GM21447 (cell line): ENCODE measurements at regions not wholly inside any gene's neighbourhood (a gene's known extent, or its start where the extent isn't known, plus 50 kb on each side); places are given as distances from the start of the nearest gene placed in this dataset.
A peak's percentile ranks its signal among the peaks of the same experiment; 100 is the strongest.
"Not testable (repeated sequence)": the region's sequence is repeated elsewhere in the genome, so short reads cannot be mapped to it uniquely, and the experiment has no call there.

Source experiments
- ATAC-seq: cut with Tn5 transposase; IDR thresholded peaks from one replicate; pipeline ENCODE4 v1.9.1; 2021; ENCODE audit not compliant: unreplicated experiment

DNA sequence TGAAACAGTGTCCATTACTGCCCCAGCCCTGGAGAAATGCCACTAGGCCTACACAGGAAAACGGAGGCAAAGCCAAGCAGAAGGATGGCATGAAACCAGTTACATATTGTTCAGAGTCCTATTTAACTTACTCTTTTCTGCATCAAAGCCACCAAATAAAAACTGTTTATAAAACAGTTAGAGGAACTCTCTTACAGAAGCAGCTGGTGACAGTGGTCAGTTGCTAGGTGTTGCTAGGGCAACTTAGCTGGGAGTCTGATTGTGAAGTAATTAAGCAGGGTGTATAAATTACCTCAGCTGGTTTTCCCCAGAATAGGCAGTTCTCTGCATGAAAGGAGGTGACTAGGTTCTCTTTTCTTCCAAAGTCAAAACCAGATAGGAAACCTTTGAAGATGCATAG, 115.6 kb upstream of the ZBED5 start:
- ATAC-seq: no peak

GRCh38 chr11:10970926-10971325, 113.1 kb upstream of the ZBED5 start:
- ATAC-seq: no peak

- ATAC-seq: no peak
Observed at GRCh38 chr11:10969387-10969786, 111.5 kb upstream of the ZBED5 start.

- ATAC-seq: not testable (repeated sequence)
Observed at GRCh38 chr11:10956884-10957283, 99.0 kb upstream of the ZBED5 start.

DNA sequence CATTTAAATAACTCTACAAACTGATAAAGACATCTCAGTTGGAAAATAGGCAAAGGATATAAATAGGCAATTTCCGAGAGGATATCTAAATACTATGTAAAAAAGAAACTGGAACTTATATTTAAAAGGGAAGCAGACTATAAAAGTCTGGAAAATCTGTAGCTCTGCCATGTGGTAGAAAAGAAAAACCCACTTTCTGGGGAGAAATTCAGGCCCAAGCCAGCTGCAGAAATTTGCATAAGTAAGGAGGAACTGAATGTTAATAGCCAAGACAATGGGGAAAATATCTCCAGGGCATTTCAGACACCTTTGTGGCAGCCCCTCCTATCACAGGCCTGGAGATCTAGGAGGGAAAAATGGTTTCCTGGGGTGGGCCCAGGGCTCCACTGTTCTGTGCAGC, 97.8 kb upstream of the ZBED5 start:
- no peak for ATAC-seq

- ATAC-seq: no peak
Observed at GRCh38 chr11:10954184-10954583, 96.3 kb upstream of the ZBED5 start.

- ATAC-seq: no peak
Observed at GRCh38 chr11:10952872-10953271, 95.0 kb upstream of the ZBED5 start.

DNA sequence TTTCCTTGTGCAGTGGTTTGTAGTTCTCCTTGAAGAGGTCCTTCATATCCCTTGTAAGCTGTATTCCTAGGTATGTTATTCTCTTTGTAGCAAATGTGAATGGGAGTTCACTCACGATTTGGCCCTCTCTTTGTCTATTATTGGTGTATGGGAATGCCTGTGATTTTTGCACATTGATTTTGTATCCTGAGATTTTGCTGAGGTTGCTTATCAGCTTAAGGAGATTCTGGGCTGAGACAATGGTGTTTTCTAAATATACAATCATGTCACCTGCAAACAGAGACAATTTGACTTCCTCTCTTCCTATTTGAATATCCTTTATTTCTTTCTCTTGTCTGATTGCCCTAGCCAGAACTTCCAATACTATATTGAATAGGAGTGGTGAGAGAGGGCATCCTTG, 90.1 kb upstream of the ZBED5 start:
- not testable (repeated sequence) for ATAC-seq

GRCh38 chr11:10946072-10946471, 88.2 kb upstream of the ZBED5 start:
- no peak for ATAC-seq

GRCh38 chr11:10945196-10945595, 87.3 kb upstream of the ZBED5 start:
- no peak for ATAC-seq

GRCh38 chr11:10943968-10944367, 86.1 kb upstream of the ZBED5 start:
- no peak for ATAC-seq

GRCh38 chr11:10942620-10943019, 84.8 kb upstream of the ZBED5 start:
- no peak for ATAC-seq

- no peak for ATAC-seq
Observed at GRCh38 chr11:10941871-10942270, 84.0 kb upstream of the ZBED5 start.

DNA sequence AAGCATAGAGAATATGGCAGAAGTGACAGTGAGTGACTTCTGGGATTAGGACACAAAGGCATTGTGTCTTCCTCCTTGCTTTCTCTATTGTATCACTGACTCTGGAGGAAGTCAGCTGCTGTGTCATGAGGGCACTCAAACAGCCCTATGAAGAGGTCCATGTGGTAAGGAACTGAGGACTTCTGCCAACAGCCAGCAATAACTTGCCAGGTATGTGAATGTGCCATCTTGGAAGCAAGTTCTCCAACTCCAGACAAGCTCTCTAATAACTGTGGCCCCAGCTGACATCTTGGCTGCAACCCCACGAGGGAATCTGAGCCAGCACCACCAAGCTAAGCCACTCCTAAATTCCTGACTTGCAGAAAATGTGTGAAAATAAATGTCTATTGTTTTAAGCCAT, 83.6 kb upstream of the ZBED5 start:
- ATAC-seq: no peak

DNA sequence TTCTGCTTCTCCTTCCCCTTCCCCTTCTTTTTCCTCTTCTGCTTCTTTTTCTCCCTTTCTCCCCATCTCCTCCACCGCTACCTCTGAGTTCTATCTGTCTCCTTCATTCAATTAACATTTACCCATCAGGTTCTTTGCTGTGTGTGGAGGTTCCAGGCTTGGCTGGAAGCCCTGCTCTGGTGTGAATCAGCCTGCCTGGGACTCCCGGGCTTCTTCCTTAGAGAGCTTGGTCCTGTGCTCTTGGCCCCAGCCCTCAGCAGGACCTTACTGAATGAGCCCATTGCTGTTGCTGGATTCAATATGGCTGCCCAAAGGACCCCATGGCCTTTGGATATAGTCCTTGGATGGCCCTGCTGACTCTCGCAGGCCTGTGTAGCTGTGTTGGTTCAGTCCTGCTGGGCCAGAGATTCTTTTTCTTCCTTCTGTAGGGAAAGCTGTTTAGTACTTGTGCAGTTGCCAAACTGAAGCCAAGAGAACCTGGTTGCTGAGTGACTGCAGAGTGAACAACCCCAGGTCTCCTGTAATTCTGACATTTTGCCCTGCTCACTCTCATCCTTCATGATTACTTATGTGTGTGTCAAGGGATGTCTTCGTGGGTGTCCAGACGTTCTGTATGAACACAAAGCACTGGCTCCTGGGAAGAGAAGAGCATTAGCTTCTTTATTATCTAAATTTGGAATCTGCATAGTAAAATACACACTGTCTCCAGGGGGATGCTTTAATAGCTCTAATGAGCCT, 81.0 kb upstream of the ZBED5 start:
- ATAC-seq: no peak

GRCh38 chr11:10938231-10938630, 80.4 kb upstream of the ZBED5 start:
- ATAC-seq: no peak

GRCh38 chr11:10937385-10937771, 79.5 kb upstream of the ZBED5 start:
- ATAC-seq: no peak

- no peak for ATAC-seq
Observed at GRCh38 chr11:10936626-10937384, 79.0 kb upstream of the ZBED5 start.

GRCh38 chr11:10935015-10935559, 77.2 kb upstream of the ZBED5 start:
- ATAC-seq: no peak

- no peak for ATAC-seq
Observed at GRCh38 chr11:10934293-10934860, 76.5 kb upstream of the ZBED5 start.

GRCh38 chr11:10933455-10934292, 75.8 kb upstream of the ZBED5 start:
- peak; percentile 84 for ATAC-seq
